HepG2 (cell line): ENCODE measurements at regions not wholly inside any gene's neighbourhood (a gene's known extent, or its start where the extent isn't known, plus 50 kb on each side); places are given as distances from the start of the nearest gene placed in this dataset.

Experiments used
- CAMTA2 ChIP-seq: sonication (generic); formaldehyde crosslinking; IDR thresholded peaks from 2 replicates; pipeline ENCODE4 v1.4.0; 2020; ENCODE audit warnings: mild to moderate bottlenecking, missing genetic modification reagents, borderline replicate concordance
- GLI4 ChIP-seq: sonication (generic); formaldehyde crosslinking; IDR thresholded peaks from 2 replicates; pipeline ENCODE4 v1.5.1; 2020; ENCODE audit warnings: missing genetic modification reagents, mild to moderate bottlenecking, moderate library complexity, borderline replicate concordance
- HDAC6 ChIP-seq: fragments of 200-600 bp; sonication (generic); IDR thresholded peaks from 2 replicates; pipeline ENCODE4 v1.7.0; 2017; ENCODE audit warnings: mild to moderate bottlenecking, antibody characterized with exemption, low read length, low read depth
- MLXIP ChIP-seq: sonication (generic); formaldehyde crosslinking; IDR thresholded peaks from 2 replicates; pipeline ENCODE4 v1.9.0; 2021; ENCODE audit warnings: missing genetic modification reagents, borderline replicate concordance
- NFYC ChIP-seq: IDR thresholded peaks from 2 replicates; pipeline ENCODE4 v1.6.1; 2016; ENCODE audit warnings: missing genetic modification reagents, missing compliant biosample characterization
- RCOR2 ChIP-seq: IDR thresholded peaks from 2 replicates; pipeline ENCODE4 v1.6.1; 2016; ENCODE audit warnings: missing biosample characterization, missing genetic modification reagents
- SNRNP70 ChIP-seq: fragments of 200-400 bp; formaldehyde crosslinking; IDR thresholded peaks from 2 replicates; pipeline ENCODE4 v1.6.1; 2017; ENCODE audit warnings: mild to moderate bottlenecking, low read depth, low read length, moderate library complexity
- SP4 ChIP-seq: sonication (generic); formaldehyde crosslinking; IDR thresholded peaks from 2 replicates; pipeline ENCODE4 v1.8.1; 2023; ENCODE audit warnings: mild to moderate bottlenecking, missing genetic modification reagents
- TAF1 ChIP-seq: sonication (generic); formaldehyde crosslinking; IDR thresholded peaks from 2 replicates; pipeline ENCODE4 v1.4.0; 2020; ENCODE audit warnings: missing genetic modification reagents
- ZEB1 ChIP-seq: IDR thresholded peaks from 2 replicates; pipeline ENCODE4 v1.6.1; 2012; ENCODE audit warnings: mild to moderate bottlenecking, low read depth, inconsistent platforms; ENCODE audit not compliant: insufficient replicate concordance
- ZNF232 ChIP-seq: sonication (generic); formaldehyde crosslinking; IDR thresholded peaks from 2 replicates; pipeline ENCODE4 v1.4.0; 2020; ENCODE audit warnings: missing genetic modification reagents, borderline replicate concordance
- ZNF276 ChIP-seq: sonication (generic); formaldehyde crosslinking; IDR thresholded peaks from 2 replicates; pipeline ENCODE4 v1.4.0; 2020; ENCODE audit warnings: mild to moderate bottlenecking, low read depth, missing genetic modification reagents
- ZNF572 ChIP-seq: sonication (generic); formaldehyde crosslinking; IDR thresholded peaks from 2 replicates; pipeline ENCODE4 v1.5.1; 2020; ENCODE audit warnings: mild to moderate bottlenecking, missing genetic modification reagents
- ZNF607 ChIP-seq: sonication (generic); formaldehyde crosslinking; IDR thresholded peaks from 2 replicates; pipeline ENCODE4 v1.5.1; 2020; ENCODE audit warnings: missing genetic modification reagents, mild to moderate bottlenecking, borderline replicate concordance
- ZNF713 ChIP-seq: sonication (generic); formaldehyde crosslinking; IDR thresholded peaks from 2 replicates; pipeline ENCODE4 v1.4.0; 2020; ENCODE audit warnings: mild to moderate bottlenecking, missing genetic modification reagents
- TF ChIP-seq, protein P1 (sequence below): IDR thresholded peaks from 2 replicates; pipeline ENCODE4 v1.4.0; 2020; ENCODE audit warnings: mild to moderate bottlenecking, missing genetic modification reagents
- TF ChIP-seq, protein P2 (sequence below): sonication (generic); formaldehyde crosslinking; IDR thresholded peaks from 2 replicates; pipeline ENCODE4 v1.8.0; 2022; ENCODE audit warnings: mild to moderate bottlenecking, missing genetic modification reagents; ENCODE audit not compliant: insufficient replicate concordance

- TF ChIP-seq, protein P1, sequence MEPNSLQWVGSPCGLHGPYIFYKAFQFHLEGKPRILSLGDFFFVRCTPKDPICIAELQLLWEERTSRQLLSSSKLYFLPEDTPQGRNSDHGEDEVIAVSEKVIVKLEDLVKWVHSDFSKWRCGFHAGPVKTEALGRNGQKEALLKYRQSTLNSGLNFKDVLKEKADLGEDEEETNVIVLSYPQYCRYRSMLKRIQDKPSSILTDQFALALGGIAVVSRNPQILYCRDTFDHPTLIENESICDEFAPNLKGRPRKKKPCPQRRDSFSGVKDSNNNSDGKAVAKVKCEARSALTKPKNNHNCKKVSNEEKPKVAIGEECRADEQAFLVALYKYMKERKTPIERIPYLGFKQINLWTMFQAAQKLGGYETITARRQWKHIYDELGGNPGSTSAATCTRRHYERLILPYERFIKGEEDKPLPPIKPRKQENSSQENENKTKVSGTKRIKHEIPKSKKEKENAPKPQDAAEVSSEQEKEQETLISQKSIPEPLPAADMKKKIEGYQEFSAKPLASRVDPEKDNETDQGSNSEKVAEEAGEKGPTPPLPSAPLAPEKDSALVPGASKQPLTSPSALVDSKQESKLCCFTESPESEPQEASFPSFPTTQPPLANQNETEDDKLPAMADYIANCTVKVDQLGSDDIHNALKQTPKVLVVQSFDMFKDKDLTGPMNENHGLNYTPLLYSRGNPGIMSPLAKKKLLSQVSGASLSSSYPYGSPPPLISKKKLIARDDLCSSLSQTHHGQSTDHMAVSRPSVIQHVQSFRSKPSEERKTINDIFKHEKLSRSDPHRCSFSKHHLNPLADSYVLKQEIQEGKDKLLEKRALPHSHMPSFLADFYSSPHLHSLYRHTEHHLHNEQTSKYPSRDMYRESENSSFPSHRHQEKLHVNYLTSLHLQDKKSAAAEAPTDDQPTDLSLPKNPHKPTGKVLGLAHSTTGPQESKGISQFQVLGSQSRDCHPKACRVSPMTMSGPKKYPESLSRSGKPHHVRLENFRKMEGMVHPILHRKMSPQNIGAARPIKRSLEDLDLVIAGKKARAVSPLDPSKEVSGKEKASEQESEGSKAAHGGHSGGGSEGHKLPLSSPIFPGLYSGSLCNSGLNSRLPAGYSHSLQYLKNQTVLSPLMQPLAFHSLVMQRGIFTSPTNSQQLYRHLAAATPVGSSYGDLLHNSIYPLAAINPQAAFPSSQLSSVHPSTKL (CRISPR knock-in tag) = peak; percentile 53; the same call in 1 of the 2 replicates
- TF ChIP-seq RCOR2 (CRISPR knock-in tag) (no peak), TAF1 (CRISPR knock-in tag) (no peak), SNRNP70 (no peak), ZNF572 (no peak), NFYC (no peak), GLI4 (CRISPR knock-in tag) (no peak), MLXIP (CRISPR knock-in tag) (no peak), ZEB1 (no peak), HDAC6 (no peak), ZNF276 (no peak), CAMTA2 (CRISPR knock-in tag) (no peak), ZNF713 (CRISPR knock-in tag) (no peak), ZNF607 (CRISPR knock-in tag) (no peak), ZNF232 (CRISPR knock-in tag) (no peak), SP4 (CRISPR knock-in tag) (no peak)
- TF ChIP-seq, protein P2, sequence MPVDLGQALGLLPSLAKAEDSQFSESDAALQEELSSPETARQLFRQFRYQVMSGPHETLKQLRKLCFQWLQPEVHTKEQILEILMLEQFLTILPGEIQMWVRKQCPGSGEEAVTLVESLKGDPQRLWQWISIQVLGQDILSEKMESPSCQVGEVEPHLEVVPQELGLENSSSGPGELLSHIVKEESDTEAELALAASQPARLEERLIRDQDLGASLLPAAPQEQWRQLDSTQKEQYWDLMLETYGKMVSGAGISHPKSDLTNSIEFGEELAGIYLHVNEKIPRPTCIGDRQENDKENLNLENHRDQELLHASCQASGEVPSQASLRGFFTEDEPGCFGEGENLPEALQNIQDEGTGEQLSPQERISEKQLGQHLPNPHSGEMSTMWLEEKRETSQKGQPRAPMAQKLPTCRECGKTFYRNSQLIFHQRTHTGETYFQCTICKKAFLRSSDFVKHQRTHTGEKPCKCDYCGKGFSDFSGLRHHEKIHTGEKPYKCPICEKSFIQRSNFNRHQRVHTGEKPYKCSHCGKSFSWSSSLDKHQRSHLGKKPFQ (CRISPR knock-in tag) = no peak
Measured at GRCh38 chr2:207408086-207408794, 121.5 kb upstream of the CREB1 start (continued).
